ENCODE measurements at regions not wholly inside any gene's neighbourhood (a gene's known extent, or its start where the extent isn't known, plus 50 kb on each side); places are given as distances from the start of the nearest gene placed in this dataset.

- no peaks in the 10 kb centered on the region for H3K9me3 ChIP-seq (ENCODE audit: control insufficient read depth, insufficient read depth, low read depth, low read length)
- H3K27ac ChIP-seq (ENCODE audit: low read length), result no peak overlapping the region
- no peaks in the 10 kb centered on the region for H3K27me3 ChIP-seq (ENCODE audit: control insufficient read depth, insufficient read depth, low read length)
- H3K4me3 ChIP-seq (ENCODE audit: low read depth in 2 of 2, low read length in 2 of 2), result no peak overlapping the region
- no peaks in the 10 kb centered on the region for H3K36me3 ChIP-seq (ENCODE audit: control insufficient read depth, insufficient read depth, low read length)
- intact Hi-C loops (cut with micrococcal nuclease; ENCODE audit: unreplicated experiment), result no loop called here
- ATAC-seq (no peak), DNase-seq (ENCODE audit: low read depth, low spot score) (no peak)
- CTCF ChIA-PET, result no interaction called here
- no TSS peak for BruUV-seq (replicated peaks)
- no peak for TF ChIP-seq POLR2AphosphoS5 (IDR thresholded peaks at IDR 0.05; ENCODE audit: low read depth, low read length)
- TF ChIP-seq TCF7L2 (IDR thresholded peaks at IDR 0.05; ENCODE audit: low read depth, low read length), result no peak
- no peak for TF ChIP-seq SIN3A (IDR thresholded peaks at IDR 0.05; ENCODE audit: borderline replicate concordance, insufficient read depth, low read depth, low read length)
- TF ChIP-seq REST (IDR thresholded peaks at IDR 0.05; ENCODE audit: insufficient read depth in 1 of 2, low read depth in 2 of 2, low read length in 1 of 2), result no peak
- no peak for TF ChIP-seq CTCF (IDR thresholded peaks at IDR 0.05)
- no peaks in the 10 kb centered on the region for H3K4me1 ChIP-seq (ENCODE audit: control insufficient read depth, insufficient read depth, low read length)
- POLR2A ChIA-PET, result no interaction called here
- in situ Hi-C loops (cut with HindIII; ENCODE audit: low pct_unique_long_range_greater_than_20kb, low sequenced_read_pairs), result no loop called here
Measured at GRCh38 chr4:65018313-65018712, 609.1 kb upstream of the TECRL start.

DNA sequence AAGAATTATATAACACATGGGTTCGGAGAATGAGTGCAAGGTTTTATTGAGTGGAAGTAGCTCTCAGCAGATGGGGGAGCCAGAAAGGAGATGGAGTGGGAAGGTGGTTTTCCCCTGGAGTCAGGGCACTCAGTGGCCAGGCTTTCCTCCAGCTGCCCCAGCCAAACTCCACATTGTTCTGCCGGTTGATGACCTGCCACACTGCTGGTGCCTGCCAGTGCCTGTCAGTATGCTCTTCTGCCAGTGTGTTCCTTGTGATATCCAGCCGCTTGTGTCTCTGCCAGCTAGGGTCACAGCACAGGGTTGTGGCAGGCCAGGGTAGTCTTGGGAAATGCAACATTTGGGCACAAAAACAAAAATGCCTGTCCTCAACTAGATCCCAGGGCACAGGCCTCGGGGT is 604.8 kb upstream of the TECRL start:
- no peaks in the 10 kb centered on the region for H3K9me3 ChIP-seq (ENCODE audit: control insufficient read depth, insufficient read depth, low read depth, low read length)
- intact Hi-C loops (cut with micrococcal nuclease; ENCODE audit: unreplicated experiment) (no loop called here), in situ Hi-C loops (cut with HindIII; ENCODE audit: low pct_unique_long_range_greater_than_20kb, low sequenced_read_pairs) (no loop called here)
- POLR2A ChIA-PET, result no interaction called here
- TF ChIP-seq REST (IDR thresholded peaks at IDR 0.05; ENCODE audit: insufficient read depth in 1 of 2, low read depth in 2 of 2, low read length in 1 of 2) (no peak), TCF7L2 (IDR thresholded peaks at IDR 0.05; ENCODE audit: low read depth, low read length) (no peak), CTCF (IDR thresholded peaks at IDR 0.05) (no peak), POLR2AphosphoS5 (IDR thresholded peaks at IDR 0.05; ENCODE audit: low read depth, low read length) (no peak), SIN3A (IDR thresholded peaks at IDR 0.05; ENCODE audit: borderline replicate concordance, insufficient read depth, low read depth, low read length) (no peak)
- no peaks in the 10 kb centered on the region for H3K27me3 ChIP-seq (ENCODE audit: control insufficient read depth, insufficient read depth, low read length)
- H3K4me3 ChIP-seq (ENCODE audit: low read depth in 2 of 2, low read length in 2 of 2), result no peak overlapping the region
- no peak for DNase-seq (ENCODE audit: low read depth, low spot score)
- CTCF ChIA-PET, result no interaction called here
- no peaks in the 10 kb centered on the region for H3K36me3 ChIP-seq (ENCODE audit: control insufficient read depth, insufficient read depth, low read length)
- no peak overlapping the region for H3K27ac ChIP-seq (ENCODE audit: low read length)
- no TSS peak for BruUV-seq (replicated peaks)
- H3K4me1 ChIP-seq (ENCODE audit: control insufficient read depth, insufficient read depth, low read length), result no peaks in the 10 kb centered on the region
- ATAC-seq, result no peak

Measured in Panc1 (cell line).